ENCODE measurements at regions not wholly inside any gene's neighbourhood (a gene's known extent, or its start where the extent isn't known, plus 50 kb on each side); places are given as distances from the start of the nearest gene placed in this dataset.
"Not testable (repeated sequence)": the region's sequence is repeated elsewhere in the genome, so short reads cannot be mapped to it uniquely, and the experiment has no call there.

- DNase-seq (ENCODE audit: extremely low read depth in 1 of 2, low read depth in 1 of 2): no peak
These were observed 170.8 kb downstream of the ETAA1 start for GRCh38 chr2:67567886-67568285.

- no peak for DNase-seq (ENCODE audit: extremely low read depth in 1 of 2, low read depth in 1 of 2)
These were observed 173.5 kb downstream of the ETAA1 start for GRCh38 chr2:67570611-67571010.

GRCh38 chr2:67571785-67572718 is 174.9 kb downstream of the ETAA1 start:
- DNase-seq (ENCODE audit: extremely low read depth in 1 of 2, low read depth in 1 of 2): no peak

GRCh38 chr2:67572721-67573435 is 175.7 kb downstream of the ETAA1 start:
- no peak for DNase-seq (ENCODE audit: extremely low read depth in 1 of 2, low read depth in 1 of 2)

GRCh38 chr2:67574230-67574629 is 177.1 kb downstream of the ETAA1 start:
- DNase-seq (ENCODE audit: extremely low read depth in 1 of 2, low read depth in 1 of 2): no peak

GRCh38 chr2:67576226-67576625 is 179.1 kb downstream of the ETAA1 start:
- no peak for DNase-seq (ENCODE audit: extremely low read depth in 1 of 2, low read depth in 1 of 2)

GRCh38 chr2:67576991-67577390 is 179.9 kb downstream of the ETAA1 start:
- DNase-seq (ENCODE audit: extremely low read depth in 1 of 2, low read depth in 1 of 2): no peak

- DNase-seq (ENCODE audit: extremely low read depth in 1 of 2, low read depth in 1 of 2): no peak
These were observed 182.1 kb downstream of the ETAA1 start for GRCh38 chr2:67579216-67579615.

GRCh38 chr2:67579806-67580205 is 182.7 kb downstream of the ETAA1 start:
- no peak for DNase-seq (ENCODE audit: extremely low read depth in 1 of 2, low read depth in 1 of 2)

- no peak for DNase-seq (ENCODE audit: extremely low read depth in 1 of 2, low read depth in 1 of 2)
These were observed 184.6 kb downstream of the ETAA1 start for GRCh38 chr2:67581751-67582150.

GRCh38 chr2:67583185-67583584 is 186.1 kb downstream of the ETAA1 start:
- DNase-seq (ENCODE audit: extremely low read depth in 1 of 2, low read depth in 1 of 2): no peak

GRCh38 chr2:67585400-67585799 is 188.3 kb downstream of the ETAA1 start:
- no peak for DNase-seq (ENCODE audit: extremely low read depth in 1 of 2, low read depth in 1 of 2)

GRCh38 chr2:67589121-67589520 is 192.0 kb downstream of the ETAA1 start:
- not testable (repeated sequence) for DNase-seq (ENCODE audit: extremely low read depth in 1 of 2, low read depth in 1 of 2)

- not testable (repeated sequence) for DNase-seq (ENCODE audit: extremely low read depth in 1 of 2, low read depth in 1 of 2)
These were observed 197.4 kb downstream of the ETAA1 start for GRCh38 chr2:67594522-67594921.

GRCh38 chr2:67596871-67597270 is 199.7 kb downstream of the ETAA1 start:
- DNase-seq (ENCODE audit: extremely low read depth in 1 of 2, low read depth in 1 of 2): no peak

- no peak for DNase-seq (ENCODE audit: extremely low read depth in 1 of 2, low read depth in 1 of 2)
These were observed 202.4 kb downstream of the ETAA1 start for GRCh38 chr2:67599561-67599960.

GRCh38 chr2:67600222-67600871 is 203.2 kb downstream of the ETAA1 start:
- DNase-seq (ENCODE audit: extremely low read depth in 1 of 2, low read depth in 1 of 2): no peak

GRCh38 chr2:67600946-67601345 is 203.8 kb downstream of the ETAA1 start:
- no peak for DNase-seq (ENCODE audit: extremely low read depth in 1 of 2, low read depth in 1 of 2)

GRCh38 chr2:67604360-67604759 is 207.2 kb downstream of the ETAA1 start:
- DNase-seq (ENCODE audit: extremely low read depth in 1 of 2, low read depth in 1 of 2): no peak

GRCh38 chr2:67612576-67613042 is 215.5 kb downstream of the ETAA1 start:
- DNase-seq (ENCODE audit: extremely low read depth in 1 of 2, low read depth in 1 of 2): no peak

GRCh38 chr2:67613227-67613626 is 216.1 kb downstream of the ETAA1 start:
- DNase-seq (ENCODE audit: extremely low read depth in 1 of 2, low read depth in 1 of 2): no peak
